Breast epithelium (tissue), 4 donors: ENCODE measurements at regions not wholly inside any gene's neighbourhood (a gene's known extent, or its start where the extent isn't known, plus 50 kb on each side); places are given as distances from the start of the nearest gene placed in this dataset.
A peak's percentile ranks its signal among the peaks of the same experiment; 100 is the strongest.

ENCODE experiments used
- DNase-seq, 2 donors: peaks; one replicate each; pipeline ENCODE4 v3.0.0-alpha.2; 2019; ENCODE audit warnings: low spot score in 2 of 2
- H3K27ac ChIP-seq, 2 donors: fragments of 200-600 bp; sonication (generic) in 1 of 2; one replicate each; pipeline ENCODE4 v1.5.1; 2016 to 2019; ENCODE audit warnings: mild to moderate bottlenecking in 1 of 2
- H3K27me3 ChIP-seq, 2 donors: fragments of 200-600 bp; sonication (generic) in 1 of 2; one replicate each; pipeline versions ENCODE4 v1.5.1 to v1.6.0; 2017 to 2019; ENCODE audit warnings: control low read depth in 1 of 2, mild to moderate bottlenecking in 1 of 2
- H3K36me3 ChIP-seq: fragments of 200-600 bp; one replicate; pipeline ENCODE4 v1.5.1; 2019
- H3K4me1 ChIP-seq, 2 donors: fragments of 200-600 bp; sonication (generic); one replicate each; pipeline ENCODE4 v1.5.1; 2016 to 2019; ENCODE audit warnings: control low read depth in 1 of 2
- H3K4me3 ChIP-seq, 3 donors: fragments of 200-600 bp; sonication (generic); 1 replicate in 2 of 3; 2 replicates in 1 of 3; pipeline ENCODE4 v1.5.1; 2016 to 2019; ENCODE audit warnings: mild to moderate bottlenecking in 3 of 3, moderate library complexity in 2 of 3
- H3K9me3 ChIP-seq, 2 donors: fragments of 200-600 bp; sonication (generic) in 1 of 2; one replicate each; pipeline ENCODE4 v1.5.1; 2016 to 2019; ENCODE audit warnings: control low read depth in 1 of 2
- CTCF ChIP-seq, 3 donors: fragments of 450-650 bp; IDR thresholded peaks; one replicate each; pipeline ENCODE4 v1.5.1; 2016 to 2017; ENCODE audit warnings: antibody characterized with exemption in 3 of 3, mild to moderate bottlenecking in 3 of 3, moderate library complexity in 3 of 3
- POLR2A ChIP-seq: fragments of 450-650 bp; IDR thresholded peaks from one replicate; pipeline ENCODE4 v1.6.1; 2016; ENCODE audit warnings: antibody characterized with exemption, mild to moderate bottlenecking, moderate library complexity
- POLR2AphosphoS5 ChIP-seq, 3 donors: sonication (generic); formaldehyde crosslinking; IDR thresholded peaks; one replicate each; pipeline ENCODE4 v1.6.1; 2017; ENCODE audit warnings: antibody characterized with exemption in 3 of 3
- intact Hi-C: fragments of 100-400 bp; cut with DNase I; formaldehyde crosslinking; loops from one replicate; pipeline ENCODE4 v1.15.1; 2023; ENCODE audit warnings: low total_unique reads

GRCh38 chr21:41112740-41113692 lies 54.9 kb upstream of the BACE2 start:
- peak overlapping the region; percentile 17 to 62 (median 27) for H3K4me3 ChIP-seq
- peak; percentile 62 to 93 for DNase-seq
- H3K4me1 ChIP-seq, result no peaks in the 10 kb centered on the region

GRCh38 chr21:41115851-41116250 lies 52.1 kb upstream of the BACE2 start:
- no peaks in the 10 kb centered on the region for H3K4me1 ChIP-seq
- intact Hi-C loops, result no loop called here
- H3K4me3 ChIP-seq, result no peak overlapping the region
- H3K27ac ChIP-seq, result no peak overlapping the region
- no peaks in the 10 kb centered on the region for H3K27me3 ChIP-seq
- H3K36me3 ChIP-seq, result no peaks in the 10 kb centered on the region
- no peaks in the 10 kb centered on the region for H3K9me3 ChIP-seq
- no peak for DNase-seq
- TF ChIP-seq POLR2AphosphoS5 (IDR thresholded peaks at IDR 0.05) (no peak), CTCF (IDR thresholded peaks at IDR 0.05) (no peak), POLR2A (no peak)

More at GRCh38 chr21:41112740-41113692, 54.9 kb upstream of the BACE2 start:
- intact Hi-C loops, result no loop called here
- no peak for TF ChIP-seq CTCF (IDR thresholded peaks at IDR 0.05)
- TF ChIP-seq POLR2AphosphoS5 (IDR thresholded peaks at IDR 0.05), result peak in 2 of 3 donors; percentile 25 to 40
- Histone ChIP-seq H3K36me3 (no peaks in the 10 kb centered on the region), H3K27ac (peak overlapping the region; percentile 73 to 81), H3K27me3 (peaks cover 0 to under 1% of the 10 kb centered on the region in 2 donors), H3K9me3 (no peaks in the 10 kb centered on the region)
